ENCODE measurements at regions not wholly inside any gene's neighbourhood (a gene's known extent, or its start where the extent isn't known, plus 50 kb on each side); places are given as distances from the start of the nearest gene placed in this dataset.

DNA sequence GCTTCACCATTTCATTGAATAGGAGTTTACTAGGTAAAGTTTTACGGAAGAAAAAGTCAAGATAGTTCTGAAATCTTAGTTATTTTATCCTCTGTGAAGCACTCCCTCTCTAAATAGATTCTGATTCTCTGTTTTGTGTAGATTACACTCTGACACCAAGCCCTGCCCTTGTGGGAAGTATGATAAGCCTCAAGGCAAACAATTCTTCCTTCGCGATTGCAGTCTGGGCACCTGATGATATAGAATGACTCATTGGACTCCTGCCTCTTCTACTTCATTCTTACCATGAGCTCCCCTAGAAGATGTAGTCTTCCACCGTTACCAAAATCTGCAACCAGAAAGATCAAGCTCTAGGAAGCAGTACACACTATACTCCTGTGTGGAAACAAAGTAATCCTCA is 626.9 kb upstream of the PTGER4 start:
- TF ChIP-seq, protein P1, sequence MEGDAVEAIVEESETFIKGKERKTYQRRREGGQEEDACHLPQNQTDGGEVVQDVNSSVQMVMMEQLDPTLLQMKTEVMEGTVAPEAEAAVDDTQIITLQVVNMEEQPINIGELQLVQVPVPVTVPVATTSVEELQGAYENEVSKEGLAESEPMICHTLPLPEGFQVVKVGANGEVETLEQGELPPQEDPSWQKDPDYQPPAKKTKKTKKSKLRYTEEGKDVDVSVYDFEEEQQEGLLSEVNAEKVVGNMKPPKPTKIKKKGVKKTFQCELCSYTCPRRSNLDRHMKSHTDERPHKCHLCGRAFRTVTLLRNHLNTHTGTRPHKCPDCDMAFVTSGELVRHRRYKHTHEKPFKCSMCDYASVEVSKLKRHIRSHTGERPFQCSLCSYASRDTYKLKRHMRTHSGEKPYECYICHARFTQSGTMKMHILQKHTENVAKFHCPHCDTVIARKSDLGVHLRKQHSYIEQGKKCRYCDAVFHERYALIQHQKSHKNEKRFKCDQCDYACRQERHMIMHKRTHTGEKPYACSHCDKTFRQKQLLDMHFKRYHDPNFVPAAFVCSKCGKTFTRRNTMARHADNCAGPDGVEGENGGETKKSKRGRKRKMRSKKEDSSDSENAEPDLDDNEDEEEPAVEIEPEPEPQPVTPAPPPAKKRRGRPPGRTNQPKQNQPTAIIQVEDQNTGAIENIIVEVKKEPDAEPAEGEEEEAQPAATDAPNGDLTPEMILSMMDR (conservative IDR thresholded peaks at IDR 0.05; ENCODE audit: low read length), result no peak
- no peak for TF ChIP-seq EZH2phosphoT487 (IDR thresholded peaks at IDR 0.05; ENCODE audit: borderline replicate concordance)
- no peaks in the 10 kb centered on the region for H3K79me2 ChIP-seq (ENCODE audit: insufficient read depth, low read length)
- no peak overlapping the region for H2AFZ ChIP-seq (ENCODE audit: low read length)
- H3K4me2 ChIP-seq (ENCODE audit: low read depth, low read length, poor library complexity, severe bottlenecking), result no peak overlapping the region
- H3F3A ChIP-seq (ENCODE audit: low read depth), result no peaks in the 10 kb centered on the region
- no peaks in the 10 kb centered on the region for H3K36me3 ChIP-seq (ENCODE audit: insufficient read depth, low read length)
- no peaks in the 10 kb centered on the region for H4K20me1 ChIP-seq (ENCODE audit: insufficient read depth, low read length, poor library complexity, severe bottlenecking)
- H3K9me2 ChIP-seq (replicated peaks; ENCODE audit: low read depth, low read length), result no peaks in the 10 kb centered on the region
- H3K27me3 ChIP-seq (ENCODE audit: insufficient read depth, low read length, poor library complexity, severe bottlenecking), result no peaks in the 10 kb centered on the region
- H3K4me1 ChIP-seq (ENCODE audit: insufficient read depth, low read length, poor library complexity, severe bottlenecking), result no peaks in the 10 kb centered on the region
- H3K4me3 ChIP-seq (ENCODE audit: low read length, poor library complexity, severe bottlenecking), result no peak overlapping the region
- no peak overlapping the region for H3K9ac ChIP-seq (ENCODE audit: low read depth, low read length, poor library complexity, severe bottlenecking)
- H3K9me3 ChIP-seq (ENCODE audit: insufficient read depth, low read depth, low read length), result no peaks in the 10 kb centered on the region

DNA sequence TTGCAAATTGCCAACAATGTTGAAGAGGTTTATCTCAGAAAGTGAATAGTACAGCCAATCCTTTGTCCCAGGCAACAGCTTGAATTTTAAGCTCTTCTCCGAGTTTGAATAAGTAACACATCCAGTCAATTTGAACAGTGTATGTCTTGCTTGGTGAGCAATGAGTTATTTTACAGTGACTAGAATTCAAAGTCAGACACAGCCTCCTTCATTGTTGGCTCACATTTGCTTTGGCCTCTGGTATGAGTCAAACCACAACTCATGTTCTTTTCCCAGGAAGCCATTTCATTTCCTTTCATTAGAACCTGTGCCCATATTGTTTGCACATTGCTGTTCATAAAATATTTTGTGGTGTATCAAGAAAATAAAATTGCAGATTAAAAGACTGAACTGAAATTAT is 622.0 kb upstream of the DAB2 start:
- Histone ChIP-seq H3K79me2 (ENCODE audit: insufficient read depth, low read length) (no peaks in the 10 kb centered on the region), H3K9me2 (replicated peaks; ENCODE audit: low read depth, low read length) (no peaks in the 10 kb centered on the region), H3K9me3 (ENCODE audit: insufficient read depth, low read depth, low read length) (no peaks in the 10 kb centered on the region), H3K27me3 (ENCODE audit: insufficient read depth, low read length, poor library complexity, severe bottlenecking) (no peaks in the 10 kb centered on the region), H3K4me3 (ENCODE audit: low read length, poor library complexity, severe bottlenecking) (no peak overlapping the region), H3K4me1 (ENCODE audit: insufficient read depth, low read length, poor library complexity, severe bottlenecking) (no peaks in the 10 kb centered on the region), H3K4me2 (ENCODE audit: low read depth, low read length, poor library complexity, severe bottlenecking) (no peak overlapping the region), H3F3A (ENCODE audit: low read depth) (no peaks in the 10 kb centered on the region), H3K36me3 (ENCODE audit: insufficient read depth, low read length) (no peaks in the 10 kb centered on the region), H4K20me1 (ENCODE audit: insufficient read depth, low read length, poor library complexity, severe bottlenecking) (no peaks in the 10 kb centered on the region), H2AFZ (ENCODE audit: low read length) (no peak overlapping the region), H3K9ac (ENCODE audit: low read depth, low read length, poor library complexity, severe bottlenecking) (no peak overlapping the region)
- TF ChIP-seq EZH2phosphoT487 (IDR thresholded peaks at IDR 0.05; ENCODE audit: borderline replicate concordance), result no peak
- TF ChIP-seq, protein P1 (conservative IDR thresholded peaks at IDR 0.05; ENCODE audit: low read length), result no peak

DNA sequence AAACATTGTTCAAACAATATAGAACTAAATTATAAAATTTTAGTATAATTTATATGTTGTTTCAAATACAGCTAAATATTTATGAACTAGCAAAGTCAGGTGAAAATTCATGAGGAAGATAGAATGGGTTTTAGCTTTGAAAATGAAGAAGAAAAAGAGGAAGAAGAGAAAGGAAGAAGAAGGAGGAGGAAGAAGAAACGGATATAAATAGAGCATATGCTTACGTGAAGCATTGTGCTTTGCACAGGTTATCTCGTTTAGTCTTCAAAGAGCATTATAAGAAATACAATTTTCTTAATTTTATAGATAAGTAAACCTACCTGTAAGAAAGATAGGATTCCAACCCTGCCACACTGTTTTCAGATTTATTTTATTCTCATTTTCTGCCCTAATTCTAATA is 620.6 kb upstream of the DAB2 start:
- Histone ChIP-seq H3K9ac (ENCODE audit: low read depth, low read length, poor library complexity, severe bottlenecking) (no peak overlapping the region), H3F3A (ENCODE audit: low read depth) (no peaks in the 10 kb centered on the region), H4K20me1 (ENCODE audit: insufficient read depth, low read length, poor library complexity, severe bottlenecking) (no peaks in the 10 kb centered on the region), H3K79me2 (ENCODE audit: insufficient read depth, low read length) (no peaks in the 10 kb centered on the region), H2AFZ (ENCODE audit: low read length) (no peak overlapping the region), H3K36me3 (ENCODE audit: insufficient read depth, low read length) (no peaks in the 10 kb centered on the region), H3K4me2 (ENCODE audit: low read depth, low read length, poor library complexity, severe bottlenecking) (no peak overlapping the region), H3K9me2 (replicated peaks; ENCODE audit: low read depth, low read length) (no peaks in the 10 kb centered on the region), H3K9me3 (ENCODE audit: insufficient read depth, low read depth, low read length) (no peaks in the 10 kb centered on the region), H3K4me1 (ENCODE audit: insufficient read depth, low read length, poor library complexity, severe bottlenecking) (no peaks in the 10 kb centered on the region), H3K4me3 (ENCODE audit: low read length, poor library complexity, severe bottlenecking) (no peak overlapping the region), H3K27me3 (ENCODE audit: insufficient read depth, low read length, poor library complexity, severe bottlenecking) (no peaks in the 10 kb centered on the region)
- TF ChIP-seq, protein P1 (conservative IDR thresholded peaks at IDR 0.05; ENCODE audit: low read length), result no peak

All from Loucy (cell line).